ENCODE measurements at regions not wholly inside any gene's neighbourhood (a gene's known extent, or its start where the extent isn't known, plus 50 kb on each side); places are given as distances from the start of the nearest gene placed in this dataset.
A peak's percentile ranks its signal among the peaks of the same experiment; 100 is the strongest.

- no peak overlapping the region for H3K27ac ChIP-seq (ENCODE audit: low read length)
- no peak overlapping the region for H3K4me3 ChIP-seq (ENCODE audit: low read length)
- no peaks in the 10 kb centered on the region for H3K36me3 ChIP-seq (replicated peaks; ENCODE audit: low read depth, low read length)
- H3K4me1 ChIP-seq (ENCODE audit: low read length) = no peaks in the 10 kb centered on the region
- H3K4me2 ChIP-seq (ENCODE audit: low read length) = no peak overlapping the region
- H3K9me3 ChIP-seq (ENCODE audit: insufficient read depth, low read length) = no peaks in the 10 kb centered on the region
- H3K27me3 ChIP-seq (ENCODE audit: low read depth, low read length) = no peaks in the 10 kb centered on the region
- TF ChIP-seq, protein P1, sequence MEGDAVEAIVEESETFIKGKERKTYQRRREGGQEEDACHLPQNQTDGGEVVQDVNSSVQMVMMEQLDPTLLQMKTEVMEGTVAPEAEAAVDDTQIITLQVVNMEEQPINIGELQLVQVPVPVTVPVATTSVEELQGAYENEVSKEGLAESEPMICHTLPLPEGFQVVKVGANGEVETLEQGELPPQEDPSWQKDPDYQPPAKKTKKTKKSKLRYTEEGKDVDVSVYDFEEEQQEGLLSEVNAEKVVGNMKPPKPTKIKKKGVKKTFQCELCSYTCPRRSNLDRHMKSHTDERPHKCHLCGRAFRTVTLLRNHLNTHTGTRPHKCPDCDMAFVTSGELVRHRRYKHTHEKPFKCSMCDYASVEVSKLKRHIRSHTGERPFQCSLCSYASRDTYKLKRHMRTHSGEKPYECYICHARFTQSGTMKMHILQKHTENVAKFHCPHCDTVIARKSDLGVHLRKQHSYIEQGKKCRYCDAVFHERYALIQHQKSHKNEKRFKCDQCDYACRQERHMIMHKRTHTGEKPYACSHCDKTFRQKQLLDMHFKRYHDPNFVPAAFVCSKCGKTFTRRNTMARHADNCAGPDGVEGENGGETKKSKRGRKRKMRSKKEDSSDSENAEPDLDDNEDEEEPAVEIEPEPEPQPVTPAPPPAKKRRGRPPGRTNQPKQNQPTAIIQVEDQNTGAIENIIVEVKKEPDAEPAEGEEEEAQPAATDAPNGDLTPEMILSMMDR (IDR thresholded peaks at IDR 0.05; ENCODE audit: low read depth, low read length) = peak; percentile 19; the same call in 1 of the 2 replicates
- TF ChIP-seq EZH2phosphoT487 (IDR thresholded peaks at IDR 0.05; ENCODE audit: low read depth) = no peak
- no peak overlapping the region for H3K9ac ChIP-seq (ENCODE audit: low read length)
- H4K20me1 ChIP-seq (ENCODE audit: insufficient read depth, low read length) = no peaks in the 10 kb centered on the region
- no peaks in the 10 kb centered on the region for H3K79me2 ChIP-seq (ENCODE audit: low read length)
- H2AFZ ChIP-seq (ENCODE audit: low read depth, low read length) = no peak overlapping the region
Measured at GRCh38 chr12:9372202-9372601, 164.0 kb upstream of the PZP start.

DNA sequence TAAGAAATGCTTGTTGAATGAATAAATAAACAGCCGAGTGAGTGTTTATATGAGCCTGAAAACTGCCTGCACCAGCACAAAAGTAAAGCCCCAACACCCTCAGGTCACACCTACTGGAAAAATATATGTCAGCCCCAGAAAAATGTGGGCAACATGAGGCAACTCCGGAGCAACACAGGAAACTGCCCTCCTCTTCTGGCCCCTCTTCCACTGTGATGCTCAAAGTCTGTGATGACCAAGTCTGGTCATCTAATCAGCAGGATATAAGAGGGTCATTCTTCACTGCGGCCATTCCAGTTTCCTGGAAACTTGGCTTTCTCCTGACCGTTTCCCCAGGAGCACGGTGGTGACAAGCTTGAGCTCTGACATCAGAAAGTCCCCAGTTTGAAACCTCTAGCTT is 159.6 kb upstream of the PZP start:
- H2AFZ ChIP-seq (ENCODE audit: low read depth, low read length) = no peak overlapping the region
- H3K9me3 ChIP-seq (ENCODE audit: insufficient read depth, low read length) = no peaks in the 10 kb centered on the region
- H3K4me2 ChIP-seq (ENCODE audit: low read length) = no peak overlapping the region
- no peak overlapping the region for H3K9ac ChIP-seq (ENCODE audit: low read length)
- H3K4me3 ChIP-seq (ENCODE audit: low read length) = no peak overlapping the region
- no peaks in the 10 kb centered on the region for H3K79me2 ChIP-seq (ENCODE audit: low read length)
- H3K27me3 ChIP-seq (ENCODE audit: low read depth, low read length) = peaks cover 10% of the 10 kb centered on the region; the same call in 1 of the 2 replicates
- TF ChIP-seq, protein P1 (IDR thresholded peaks at IDR 0.05; ENCODE audit: low read depth, low read length) = no peak
- no peak for TF ChIP-seq EZH2phosphoT487 (IDR thresholded peaks at IDR 0.05; ENCODE audit: low read depth)
- H3K36me3 ChIP-seq (replicated peaks; ENCODE audit: low read depth, low read length) = no peaks in the 10 kb centered on the region
- H3K4me1 ChIP-seq (ENCODE audit: low read length) = peaks cover 38% of the 10 kb centered on the region
- no peak overlapping the region for H3K27ac ChIP-seq (ENCODE audit: low read length)
- no peaks in the 10 kb centered on the region for H4K20me1 ChIP-seq (ENCODE audit: insufficient read depth, low read length)

DNA sequence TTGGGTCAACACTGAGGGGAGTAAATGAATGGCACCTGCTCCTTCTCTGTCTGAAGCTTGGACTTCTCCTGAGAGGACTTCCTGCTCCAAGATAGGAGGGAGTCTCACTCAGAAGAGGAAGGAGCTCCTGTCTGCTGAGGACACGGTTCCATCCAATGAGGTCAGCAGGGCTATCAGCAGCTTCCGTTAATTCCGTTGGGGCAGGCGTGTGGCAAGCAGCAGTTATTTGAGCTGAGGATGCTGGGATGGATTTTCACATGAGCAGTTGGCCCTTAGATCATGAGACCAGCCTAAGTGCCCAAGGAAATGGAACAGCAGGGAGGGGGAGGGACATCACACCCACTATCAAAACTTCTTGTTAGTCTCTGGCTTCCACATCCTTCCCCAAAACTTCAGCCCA is 159.0 kb upstream of the PZP start:
- no peak overlapping the region for H3K27ac ChIP-seq (ENCODE audit: low read length)
- H3K36me3 ChIP-seq (replicated peaks; ENCODE audit: low read depth, low read length) = no peaks in the 10 kb centered on the region
- H3K4me1 ChIP-seq (ENCODE audit: low read length) = peaks cover 40% of the 10 kb centered on the region
- H3K4me3 ChIP-seq (ENCODE audit: low read length) = no peak overlapping the region
- no peak overlapping the region for H3K9ac ChIP-seq (ENCODE audit: low read length)
- no peak overlapping the region for H3K4me2 ChIP-seq (ENCODE audit: low read length)
- no peaks in the 10 kb centered on the region for H3K79me2 ChIP-seq (ENCODE audit: low read length)
- no peaks in the 10 kb centered on the region for H3K9me3 ChIP-seq (ENCODE audit: insufficient read depth, low read length)
- no peak overlapping the region for H2AFZ ChIP-seq (ENCODE audit: low read depth, low read length)
- TF ChIP-seq, protein P1 (IDR thresholded peaks at IDR 0.05; ENCODE audit: low read depth, low read length) = no peak
- TF ChIP-seq EZH2phosphoT487 (IDR thresholded peaks at IDR 0.05; ENCODE audit: low read depth) = no peak
- no peaks in the 10 kb centered on the region for H4K20me1 ChIP-seq (ENCODE audit: insufficient read depth, low read length)
- peaks cover 10% of the 10 kb centered on the region; the same call in 1 of the 2 replicates for H3K27me3 ChIP-seq (ENCODE audit: low read depth, low read length)

DNA sequence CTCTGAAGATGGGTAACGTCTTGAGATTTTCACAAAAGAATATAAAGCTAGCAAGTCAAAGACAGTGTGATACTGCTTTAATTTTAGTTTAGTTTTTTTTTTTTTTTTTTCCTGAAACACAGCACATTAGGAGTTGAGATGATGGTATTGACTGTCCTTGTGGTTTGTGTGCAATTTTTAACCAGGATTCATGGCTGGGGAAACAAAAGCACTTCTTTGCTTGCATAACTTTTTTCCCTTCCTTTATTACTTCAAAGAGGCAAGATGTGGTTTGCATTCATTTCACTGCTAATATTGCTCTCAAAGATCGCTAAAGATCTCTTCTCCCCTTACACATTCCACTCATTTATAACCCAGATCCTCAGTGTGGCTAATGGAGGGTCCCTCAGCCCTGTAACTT is 157.1 kb upstream of the PZP start:
- Histone ChIP-seq H3K4me3 (ENCODE audit: low read length) (peak overlapping the region; percentile 66), H3K4me1 (ENCODE audit: low read length) (peaks cover 40% of the 10 kb centered on the region), H3K27ac (ENCODE audit: low read length) (peak overlapping the region; percentile 86), H3K9me3 (ENCODE audit: insufficient read depth, low read length) (no peaks in the 10 kb centered on the region), H2AFZ (ENCODE audit: low read depth, low read length) (no peak overlapping the region; the same call in 1 of the 2 replicates), H3K36me3 (replicated peaks; ENCODE audit: low read depth, low read length) (no peaks in the 10 kb centered on the region), H3K27me3 (ENCODE audit: low read depth, low read length) (peaks cover 10% of the 10 kb centered on the region; the same call in 1 of the 2 replicates), H3K4me2 (ENCODE audit: low read length) (peak overlapping the region; percentile 87), H3K9ac (ENCODE audit: low read length) (peak overlapping the region; percentile 43), H4K20me1 (ENCODE audit: insufficient read depth, low read length) (no peaks in the 10 kb centered on the region), H3K79me2 (ENCODE audit: low read length) (no peaks in the 10 kb centered on the region)
- TF ChIP-seq EZH2phosphoT487 (IDR thresholded peaks at IDR 0.05; ENCODE audit: low read depth) = no peak
- TF ChIP-seq, protein P1 (IDR thresholded peaks at IDR 0.05; ENCODE audit: low read depth, low read length) = no peak
